HG03139 (cell line): ENCODE measurements at regions not wholly inside any gene's neighbourhood (a gene's known extent, or its start where the extent isn't known, plus 50 kb on each side); places are given as distances from the start of the nearest gene placed in this dataset.
"Not testable (repeated sequence)": the region's sequence is repeated elsewhere in the genome, so short reads cannot be mapped to it uniquely, and the experiment has no call there.

Source experiments
- ATAC-seq: cut with Tn5 transposase; IDR thresholded peaks from one replicate; pipeline ENCODE4 v1.9.1; 2021; ENCODE audit not compliant: unreplicated experiment

DNA sequence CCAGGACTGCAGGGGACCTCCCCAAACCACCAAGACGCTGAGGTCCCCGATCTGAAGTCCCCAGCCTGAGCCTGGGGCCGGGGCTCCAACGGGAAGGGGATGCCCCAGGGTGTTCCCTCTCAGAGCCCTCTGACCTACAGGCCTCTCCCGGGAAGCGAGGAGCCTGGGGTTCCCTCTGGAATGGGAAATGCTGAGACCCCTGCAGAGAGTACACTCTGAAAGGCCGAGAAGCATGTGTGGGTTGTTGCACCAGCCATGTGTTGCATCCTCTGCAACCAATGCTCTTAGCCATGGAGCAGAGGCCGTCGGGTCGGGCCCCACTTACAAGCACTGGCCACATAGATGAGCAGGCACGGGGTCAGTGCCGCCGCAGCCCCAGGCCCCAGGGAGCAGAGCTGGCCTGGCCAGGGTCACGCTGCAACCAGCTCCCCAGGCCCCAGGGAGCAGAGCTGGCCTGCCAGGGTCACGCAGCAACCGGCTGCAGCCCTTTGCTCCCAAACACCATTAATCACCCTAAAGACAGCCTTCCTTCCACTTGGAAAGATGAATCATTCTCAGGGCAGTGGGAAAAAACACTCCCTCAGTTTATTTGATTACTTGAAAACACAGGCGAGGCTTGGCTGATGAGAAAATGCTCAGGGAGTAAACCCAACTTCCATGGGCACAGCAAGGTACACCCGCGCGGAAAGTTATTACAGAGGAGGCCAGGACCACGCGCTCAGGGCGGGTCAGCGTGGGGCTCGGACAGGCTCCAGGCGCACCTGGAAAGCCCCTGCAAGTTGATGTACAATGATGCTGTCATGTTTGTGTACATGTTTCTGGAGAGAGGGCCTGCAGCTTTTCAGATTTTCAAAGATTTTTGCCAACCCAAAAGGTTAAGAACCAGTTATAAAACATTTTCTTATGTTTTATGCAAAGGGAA is 78.0 kb upstream of the AFDN start:
- no peak for ATAC-seq

DNA sequence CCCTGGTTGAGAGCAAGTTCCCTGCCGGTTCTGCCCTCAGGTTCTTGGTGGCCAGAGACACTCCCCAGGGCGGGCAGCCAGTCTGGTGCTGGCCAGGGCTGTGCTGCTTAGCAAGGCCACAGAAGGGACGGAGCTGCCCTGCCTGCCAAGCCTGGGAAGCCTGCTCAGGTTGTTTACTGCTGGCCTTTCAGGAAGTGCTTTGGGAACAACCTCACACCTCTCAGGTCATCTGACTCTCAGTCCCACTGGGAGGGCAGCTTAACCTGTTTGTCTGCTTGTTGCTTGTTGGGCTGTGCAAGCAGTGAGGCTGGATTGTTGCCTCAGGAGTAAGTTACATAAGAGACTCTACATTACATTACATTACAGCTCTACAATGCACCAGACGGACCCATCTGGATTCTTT is 75.8 kb upstream of the AFDN start:
- no peak for ATAC-seq

DNA sequence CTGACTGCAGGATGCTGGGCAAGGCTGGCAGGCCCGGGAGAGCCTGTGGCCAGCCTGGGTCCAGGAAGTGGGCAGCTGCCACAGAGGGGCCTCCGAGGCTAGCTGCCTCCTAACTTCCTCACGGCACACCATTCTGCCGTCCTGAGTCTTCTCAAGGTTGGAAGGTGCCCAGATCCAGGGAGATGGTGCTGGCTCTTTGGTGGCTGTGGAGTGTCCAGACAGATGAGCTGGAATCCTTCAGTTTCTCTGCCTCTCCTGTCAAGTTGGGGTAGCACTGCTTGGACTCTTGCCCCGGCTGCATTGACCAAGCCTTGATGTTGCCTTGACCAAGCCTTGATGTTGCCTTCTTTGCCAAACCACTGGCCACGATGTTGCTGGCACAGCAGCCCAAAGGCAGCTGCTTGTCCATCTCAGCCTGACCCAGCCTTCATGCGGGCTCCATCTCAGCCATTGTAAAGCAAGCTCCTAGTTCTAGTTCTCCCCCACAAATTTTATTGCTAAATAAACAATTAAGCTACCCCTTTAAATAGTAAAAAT is 75.1 kb upstream of the AFDN start:
- no peak for ATAC-seq

DNA sequence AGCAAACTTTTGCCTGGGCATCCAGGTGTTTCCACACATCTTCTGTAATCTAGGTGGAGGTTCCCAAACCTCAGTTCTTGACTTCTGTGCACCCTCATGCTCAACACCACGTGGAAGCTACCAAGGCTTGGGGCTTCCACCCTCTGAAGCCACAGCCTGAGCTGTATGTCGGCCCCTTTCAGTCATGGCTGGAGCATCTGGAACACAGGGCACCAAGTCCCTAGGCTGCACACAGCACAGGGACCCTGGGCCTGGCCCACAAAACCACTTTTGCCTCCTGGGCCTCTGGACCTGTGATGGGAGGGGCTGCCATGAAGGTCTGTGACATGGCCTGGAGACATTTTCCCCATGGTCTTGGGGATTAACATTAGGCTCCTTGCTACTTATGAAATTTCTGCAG is 73.4 kb upstream of the AFDN start:
- not testable (repeated sequence) for ATAC-seq

DNA sequence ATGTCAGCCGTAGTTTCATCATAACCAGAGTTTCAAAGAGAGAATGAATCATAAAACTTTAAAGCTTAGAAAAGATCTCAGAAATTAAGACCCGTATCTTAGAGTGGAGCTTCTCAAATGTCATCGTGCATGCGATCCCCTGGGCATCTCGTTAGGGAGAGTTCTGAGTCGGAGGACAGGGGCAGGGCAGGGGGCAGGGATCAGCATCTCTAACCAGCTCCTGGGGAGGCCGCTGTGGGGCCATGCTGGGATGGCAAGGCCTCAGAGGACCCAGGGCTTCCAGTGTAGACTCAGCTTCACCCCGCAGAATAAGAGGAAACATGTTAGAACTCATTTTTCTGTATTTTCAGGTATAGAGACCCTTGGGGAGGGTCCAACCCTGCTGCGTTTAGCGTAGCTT is 72.0 kb upstream of the AFDN start:
- no peak for ATAC-seq

DNA sequence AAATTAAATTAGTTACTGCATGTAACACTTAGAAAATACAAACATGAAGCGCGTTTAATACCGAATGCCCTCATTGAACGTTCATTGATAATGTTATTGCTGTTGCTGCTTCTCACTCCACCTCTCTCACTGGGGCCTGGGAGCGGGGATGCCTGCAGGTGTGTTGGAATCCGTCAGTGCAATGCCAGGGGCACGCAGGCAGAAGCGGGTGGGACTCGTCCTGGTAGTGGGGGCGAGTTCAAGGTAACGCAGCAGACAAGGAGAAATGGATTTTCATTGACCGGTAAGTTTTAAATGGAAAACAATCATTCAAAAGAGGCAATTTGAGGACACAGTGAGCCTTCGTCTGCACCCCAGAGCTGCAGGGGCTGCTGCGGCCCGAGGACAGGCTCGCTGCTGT is 71.2 kb upstream of the AFDN start:
- no peak for ATAC-seq

DNA sequence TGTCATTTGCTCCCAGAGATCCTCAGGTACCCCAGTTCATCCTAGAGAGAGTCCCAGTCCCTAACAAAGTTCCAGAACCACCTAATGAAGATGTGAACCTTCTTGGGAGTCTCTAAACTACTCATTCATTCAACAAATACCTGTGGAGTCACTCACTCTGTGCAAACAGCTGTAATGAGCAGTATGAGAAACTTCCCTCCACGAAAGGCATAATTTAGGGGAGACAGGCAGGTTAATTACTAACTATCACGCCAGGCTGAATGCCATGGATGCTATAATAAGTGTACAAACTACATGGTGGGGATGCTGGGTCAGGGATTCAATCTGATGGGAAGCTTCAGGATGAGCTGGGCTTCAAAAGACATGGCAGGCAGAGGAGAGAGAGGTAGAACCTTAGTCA is 70.1 kb upstream of the AFDN start:
- ATAC-seq = no peak

DNA sequence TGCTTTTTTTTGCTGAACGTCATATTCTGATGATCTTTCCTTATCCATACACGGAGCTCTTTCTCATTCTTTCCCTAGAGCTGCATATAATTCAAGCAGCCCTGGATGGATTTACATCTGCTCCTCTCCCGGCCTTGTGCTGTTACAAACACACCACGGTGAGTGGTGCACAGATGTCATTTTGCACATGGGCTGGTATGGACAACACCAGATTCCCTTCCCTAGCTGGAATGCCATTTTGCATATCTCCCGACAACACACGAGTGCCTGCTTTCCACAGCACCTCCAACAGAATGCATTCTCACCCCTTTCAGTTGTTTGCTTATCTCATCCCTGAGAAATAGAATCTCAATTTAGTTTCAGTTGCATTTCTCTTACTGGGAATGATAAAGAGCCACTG is 69.5 kb upstream of the AFDN start:
- no peak for ATAC-seq

DNA sequence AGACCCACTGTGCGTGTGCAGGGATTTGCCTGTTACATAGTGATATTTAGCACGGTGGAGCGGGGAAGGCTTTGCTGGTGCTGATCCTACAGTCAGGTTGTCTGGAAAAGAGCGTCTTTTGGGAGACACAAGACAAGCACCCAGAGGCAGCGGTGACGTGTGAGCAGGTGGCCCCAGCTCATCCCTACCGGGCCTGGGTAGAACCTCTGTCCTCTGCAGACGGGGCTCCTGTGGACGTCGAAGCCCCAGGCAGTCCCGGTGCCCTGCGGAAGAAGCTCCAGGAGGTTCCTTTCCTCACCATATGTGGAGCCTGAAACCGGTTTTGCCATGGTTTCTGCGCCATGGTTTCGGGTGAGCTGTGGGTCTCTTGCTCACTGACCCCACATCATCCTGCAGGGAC is 68.9 kb upstream of the AFDN start:
- no peak for ATAC-seq

DNA sequence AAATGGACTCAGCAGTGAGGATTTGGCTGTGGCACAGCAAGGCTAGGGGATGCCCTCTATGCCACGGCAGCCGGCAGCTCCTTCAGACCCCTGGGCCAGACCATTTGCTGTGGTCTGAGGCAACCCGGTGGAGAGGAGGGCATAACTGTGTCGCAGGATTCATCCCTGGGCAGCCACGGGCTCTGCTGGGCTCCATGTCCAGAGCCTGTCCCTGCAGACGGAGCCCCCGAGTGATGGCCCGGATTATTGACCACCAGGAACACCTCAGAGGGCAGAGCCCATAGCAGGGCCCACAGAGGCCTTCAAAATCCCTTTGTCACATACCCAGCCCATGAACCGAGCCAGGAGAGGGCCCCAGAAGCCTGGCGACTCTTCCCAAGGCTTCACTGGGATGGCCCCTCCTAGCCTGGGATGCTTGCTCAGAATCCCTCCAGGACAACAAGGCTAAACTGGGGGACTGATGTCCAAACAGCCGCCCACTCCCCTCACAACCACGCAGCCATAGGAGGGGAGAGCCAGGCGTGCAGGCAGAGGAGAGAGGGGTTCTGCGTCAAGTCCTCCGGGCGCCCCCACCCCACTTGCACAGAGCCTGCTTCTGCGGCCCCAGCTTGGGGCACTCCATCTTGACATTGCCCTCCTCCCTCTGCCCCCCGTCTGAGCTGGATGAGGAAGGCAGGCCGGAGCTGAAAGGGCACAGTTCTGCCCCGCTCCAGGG is 68.2 kb upstream of the AFDN start:
- no peak for ATAC-seq

DNA sequence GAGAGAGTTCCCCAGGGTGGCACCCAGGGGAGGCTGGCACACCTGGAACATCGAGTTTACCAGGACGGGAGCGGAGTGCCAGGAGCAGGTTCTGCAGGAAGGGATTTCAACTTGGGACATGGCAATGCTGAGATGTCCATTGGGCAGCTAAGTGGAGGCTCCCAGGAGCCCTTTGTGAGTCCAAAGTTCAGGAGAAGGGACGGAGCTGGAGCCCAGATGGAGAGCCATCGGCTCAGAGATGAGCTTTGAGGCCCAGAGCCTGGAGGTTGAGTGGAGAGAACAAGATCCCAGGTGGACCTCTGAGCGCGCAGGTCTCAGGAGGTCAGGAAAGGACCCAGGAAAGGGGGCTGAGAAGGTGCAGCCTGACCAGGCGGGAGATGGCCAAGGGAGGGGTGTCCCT is 67.5 kb upstream of the AFDN start:
- ATAC-seq = no peak

DNA sequence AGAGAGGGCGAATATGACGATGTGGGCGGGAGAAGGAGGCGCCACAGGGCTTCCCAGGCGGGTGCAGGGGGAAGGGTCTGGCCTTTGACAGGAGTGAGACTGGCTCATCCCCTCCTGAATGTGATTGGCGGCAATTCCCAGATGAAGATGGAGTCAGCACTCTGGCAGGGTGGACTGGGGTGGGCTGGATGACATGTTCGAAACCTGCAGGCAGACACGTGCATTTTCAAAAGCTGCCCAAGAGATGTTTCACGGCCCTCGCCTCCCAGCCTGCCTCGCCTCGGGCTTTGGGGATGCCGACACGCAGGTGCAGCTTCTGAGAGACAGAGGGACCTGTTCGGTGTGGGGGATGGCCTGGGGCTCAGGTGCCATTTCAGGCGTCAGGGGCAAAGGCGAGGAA is 66.8 kb upstream of the AFDN start:
- no peak for ATAC-seq

DNA sequence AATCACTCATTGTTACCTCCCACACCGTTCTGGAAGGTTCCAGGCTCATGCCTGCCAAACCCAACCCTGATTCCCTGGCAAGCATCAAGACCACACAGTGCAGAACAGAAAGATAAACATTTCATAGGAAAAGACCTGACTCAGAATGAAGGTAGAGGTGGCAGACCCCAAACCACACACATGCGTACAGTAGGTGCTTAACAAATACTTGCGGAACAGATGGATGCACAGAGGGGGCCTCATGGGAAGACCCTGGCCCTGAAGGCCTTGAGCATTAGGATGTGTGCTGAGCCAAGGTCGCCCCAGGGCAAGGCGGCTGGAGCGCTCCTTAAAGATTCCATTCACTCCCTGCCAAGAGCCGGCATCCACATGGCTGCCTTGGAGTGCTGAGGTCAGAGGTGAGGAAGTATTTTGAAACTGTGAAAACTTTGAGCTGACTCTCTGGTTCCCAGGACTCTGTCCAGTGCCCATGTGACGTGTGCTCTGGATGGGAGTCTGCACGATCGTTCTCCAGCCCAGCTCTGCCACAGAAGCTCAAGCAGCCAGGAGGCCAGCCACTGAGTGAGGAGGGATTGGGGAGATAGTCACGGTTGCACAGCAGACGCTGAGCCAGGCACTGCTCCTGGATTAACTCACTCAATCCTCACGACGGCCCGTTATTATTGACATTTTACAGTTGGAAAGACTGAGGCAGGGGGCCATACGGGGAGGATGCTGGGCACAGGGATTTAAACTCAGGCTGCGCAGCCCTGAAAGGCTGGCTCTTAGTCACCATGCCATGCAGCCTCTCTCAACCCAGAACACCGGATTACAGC is 65.5 kb upstream of the AFDN start:
- no peak for ATAC-seq

DNA sequence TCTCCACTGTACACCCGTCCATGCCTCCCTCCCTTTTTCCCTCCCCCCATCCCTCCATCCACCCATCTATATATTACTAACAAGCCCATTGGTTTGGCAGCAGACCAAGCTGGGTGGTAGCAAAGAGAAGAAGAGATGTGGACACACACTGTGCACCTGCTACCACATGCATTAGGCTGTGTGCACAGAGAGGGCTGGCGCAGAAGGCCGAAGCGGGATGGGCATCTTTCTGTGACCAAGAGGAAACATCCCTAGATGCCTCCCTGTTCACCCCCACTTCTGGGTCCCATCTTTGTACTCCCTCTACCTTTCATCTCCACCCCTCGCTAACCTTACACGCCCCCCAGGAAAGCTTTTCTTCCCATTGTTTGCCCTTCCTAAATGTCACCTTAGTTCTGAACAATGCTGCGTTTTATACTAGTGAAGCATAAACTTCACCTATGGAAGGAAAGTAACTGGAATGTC is 64.9 kb upstream of the AFDN start:
- no peak for ATAC-seq

DNA sequence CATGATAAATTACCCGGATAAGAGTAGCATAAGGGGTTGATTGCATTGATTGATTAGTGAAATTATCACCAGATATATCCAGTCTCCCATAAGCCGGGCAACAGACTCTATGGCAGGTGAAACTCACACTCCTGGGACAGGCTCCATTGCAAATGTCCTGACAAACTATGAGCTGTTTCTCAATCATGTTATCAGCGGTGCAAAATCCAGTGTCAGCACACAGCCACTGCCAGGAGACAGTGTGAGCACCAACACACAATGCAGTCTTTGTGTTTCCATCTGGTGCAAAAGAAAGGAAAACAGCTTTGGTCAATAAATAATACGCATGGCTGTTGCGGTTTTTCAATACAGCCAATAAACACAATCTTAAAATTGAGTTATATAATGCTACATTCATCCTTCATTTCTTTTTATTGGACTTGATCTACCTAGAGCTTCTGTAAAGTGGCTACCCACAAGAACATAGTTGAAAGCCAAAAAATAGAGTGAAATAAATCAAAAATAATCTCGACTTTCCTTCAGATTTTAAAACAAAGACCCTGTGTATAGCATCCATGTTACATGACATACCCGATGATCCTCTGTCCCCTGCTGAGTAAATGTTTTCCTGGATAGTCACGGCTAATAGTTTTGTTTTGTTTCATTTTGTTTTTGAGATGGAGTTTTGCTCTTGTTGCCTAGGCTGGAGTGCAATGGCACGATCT is 64.3 kb upstream of the AFDN start:
- no peak for ATAC-seq

DNA sequence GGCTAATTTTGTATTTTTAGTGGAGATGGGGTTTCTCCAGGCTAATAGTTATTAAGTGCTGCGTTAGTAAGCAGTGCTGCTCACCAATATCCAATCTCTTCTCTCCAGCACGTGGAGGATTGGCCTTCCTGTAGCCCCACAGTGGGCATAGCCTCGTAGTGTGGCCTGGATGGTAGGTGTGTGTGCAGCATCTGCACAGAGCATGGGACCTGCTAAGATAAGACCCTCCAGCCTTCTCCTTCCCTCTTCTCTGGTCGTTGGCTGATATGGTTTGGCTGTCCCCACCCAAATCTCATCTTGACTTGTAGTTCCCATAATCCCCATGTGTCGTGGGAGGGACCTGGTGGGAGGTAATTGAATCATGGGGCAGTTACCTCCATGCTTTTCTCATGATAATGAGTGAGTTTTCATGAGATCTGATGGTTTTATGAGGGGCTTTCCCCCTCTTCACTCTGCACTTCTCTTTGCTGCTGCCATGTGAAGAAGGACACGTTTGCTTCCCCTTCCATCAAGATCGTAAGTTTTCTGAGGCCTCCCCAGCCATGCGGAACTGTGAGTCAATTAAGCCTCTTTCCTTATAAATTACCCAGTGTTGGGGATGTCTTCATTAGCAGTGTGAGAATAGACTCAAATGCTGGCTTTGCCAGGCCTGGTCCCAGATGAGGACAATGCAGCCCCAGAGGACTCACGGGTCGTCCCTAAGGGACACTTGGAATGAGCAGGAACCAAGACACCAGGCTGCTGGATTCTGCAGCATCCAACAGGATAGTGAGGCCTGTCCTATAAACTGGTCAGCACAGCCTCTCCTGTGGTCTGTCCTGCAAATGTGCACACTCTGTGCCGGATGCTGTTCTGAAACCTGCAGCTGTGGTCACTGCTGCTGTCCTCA is 63.4 kb upstream of the AFDN start:
- no peak for ATAC-seq

DNA sequence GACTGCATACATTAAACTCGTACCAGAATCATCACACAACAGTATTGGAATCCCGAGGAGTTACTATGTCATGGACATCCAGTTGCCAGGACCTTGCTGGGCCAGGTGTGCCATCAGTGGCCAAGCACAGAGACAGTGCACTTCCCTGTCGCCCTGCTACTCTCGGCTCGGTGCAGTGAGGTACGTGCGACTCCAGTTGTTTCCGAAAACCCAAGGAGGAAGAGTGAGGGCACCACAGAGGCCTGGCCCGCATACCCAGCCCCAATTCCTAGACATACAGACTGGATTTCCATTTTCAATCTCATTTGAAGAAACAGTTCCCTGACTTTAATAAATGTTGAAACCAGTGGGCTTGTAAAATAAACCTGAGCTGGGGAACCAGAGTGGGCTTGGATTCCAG is 62.5 kb upstream of the AFDN start:
- no peak for ATAC-seq

DNA sequence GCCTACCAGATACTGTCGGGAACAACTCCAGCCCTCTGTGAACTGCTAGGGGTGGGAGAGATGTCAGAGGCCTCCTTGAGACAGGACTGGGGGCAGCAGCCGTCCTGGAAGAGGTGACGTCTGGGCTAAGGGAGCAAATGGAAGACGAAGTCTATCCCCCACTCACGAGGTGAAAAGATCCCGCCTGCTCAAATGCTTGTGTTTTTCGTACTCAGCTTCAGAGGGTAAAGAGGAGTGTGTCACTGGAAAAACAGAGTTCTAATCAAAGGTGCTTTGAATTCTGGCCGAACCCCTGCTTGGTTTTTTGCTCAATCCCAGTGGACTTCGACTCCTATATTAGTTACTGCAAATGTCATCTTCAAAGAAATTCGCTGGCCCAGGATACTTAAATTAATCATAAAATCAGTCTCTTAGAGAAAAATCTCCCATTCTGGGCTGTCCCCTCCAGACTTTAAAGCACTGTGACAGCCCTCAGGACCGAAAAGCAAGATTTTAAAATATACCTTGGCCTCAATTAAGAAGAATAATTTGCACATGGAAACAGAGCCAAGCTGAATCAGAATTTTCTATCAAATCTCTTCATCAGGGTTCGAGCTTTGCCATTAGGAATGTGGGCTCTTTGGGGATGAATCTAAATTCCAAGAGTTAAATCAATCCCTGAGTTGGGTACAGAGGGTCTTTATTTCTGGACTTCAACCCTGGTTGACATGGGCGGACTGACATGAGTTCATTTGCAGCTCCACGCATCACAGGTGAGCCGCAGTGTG is 61.8 kb upstream of the AFDN start:
- no peak for ATAC-seq
